Stomach (tissue), 8 donors: ENCODE measurements at regions not wholly inside any gene's neighbourhood (a gene's known extent, or its start where the extent isn't known, plus 50 kb on each side); places are given as distances from the start of the nearest gene placed in this dataset.

Source experiments
- DNase-seq, 2 donors: peaks; one replicate each; pipeline versions ENCODE4 v3.0.0 to v3.0.0-alpha.2; 2013 to 2019
- H3K27ac ChIP-seq, 5 donors: fragments of 200-600 bp in 4 of 5; sonication (generic) in 4 of 5; one replicate each; pipeline ENCODE4 v1.5.1; 2013 to 2019; ENCODE audit warnings: mild to moderate bottlenecking in 1 of 5, moderate library complexity in 1 of 5
- H3K27me3 ChIP-seq, 3 donors: fragments of 200-600 bp; sonication (generic); one replicate each; pipeline ENCODE4 v1.5.1; 2017 to 2019; ENCODE audit warnings: mixed run types in 1 of 3
- H3K36me3 ChIP-seq, 4 donors: fragments of 200-600 bp; sonication (generic); 1 replicate in 3 of 4; 2 replicates in 1 of 4; pipeline ENCODE4 v1.5.1; 2016 to 2019
- H3K4me1 ChIP-seq, 4 donors: fragments of 200-600 bp; sonication (generic); one replicate each; pipeline ENCODE4 v1.5.1; 2016 to 2019
- H3K4me3 ChIP-seq, 4 donors: fragments of 200-600 bp; sonication (generic) in 3 of 4; one replicate each; pipeline ENCODE4 v1.5.1; 2016 to 2019; ENCODE audit warnings: mild to moderate bottlenecking in 1 of 4
- H3K9me3 ChIP-seq, 4 donors: fragments of 200-600 bp; sonication (generic); one replicate each; pipeline ENCODE4 v1.5.1; 2016 to 2019
- CTCF ChIP-seq, 7 experiments: fragments of 450-650 bp in 4 of 7; fragments of 200-600 bp in 3 of 7; sonication (generic) in 3 of 7; IDR thresholded peaks; one replicate each; pipeline ENCODE4 v1.5.1; 2016 to 2019; ENCODE audit warnings: antibody characterized with exemption in 7 of 7, control low read depth in 2 of 7, mild to moderate bottlenecking in 1 of 7
- EP300 ChIP-seq: sonication (generic); formaldehyde crosslinking; IDR thresholded peaks from one replicate; pipeline ENCODE4 v1.6.1; 2017; ENCODE audit warnings: antibody characterized with exemption
- POLR2A ChIP-seq, 4 donors: fragments of 450-650 bp; IDR thresholded peaks; one replicate each; pipeline ENCODE4 v1.6.1; 2016; ENCODE audit warnings: antibody characterized with exemption in 4 of 4, control low read depth in 2 of 4, mild to moderate bottlenecking in 1 of 4, moderate library complexity in 1 of 4
- POLR2AphosphoS5 ChIP-seq, 3 donors: sonication (generic); formaldehyde crosslinking; IDR thresholded peaks; one replicate each; pipeline ENCODE4 v1.6.1; 2016; ENCODE audit warnings: antibody characterized with exemption in 3 of 3
- WGBS, 5 donors: extraction: QIAGEN DNeasy Blood & Tissue Kit in 3 of 5; methylation state at CpG; one replicate each; pipeline versions ENCODE4 v1.1.5 to v1.1.7; 2013 to 2018; 5-methylcytosine and 5-hydroxymethylcytosine counted together
- intact Hi-C: fragments of 100-400 bp; cut with DNase I; formaldehyde crosslinking; loops from one replicate; pipeline ENCODE4 v1.15.1; 2023; ENCODE audit warnings: low total_unique reads
- donor health status: healthy with polysubstance abuse.
- donor health status: Bipolar disorder and iron deficiency.
- donor health status: healthy.

GRCh38 chr2:56484906-56485305 lies 301.1 kb downstream of the CCDC85A start:
- Histone ChIP-seq H3K9me3 (no peaks in the 10 kb centered on the region), H3K4me1 (no peaks in the 10 kb centered on the region), H3K36me3 (no peaks in the 10 kb centered on the region), H3K27ac (no peak overlapping the region), H3K4me3 (no peak overlapping the region), H3K27me3 (no peaks in the 10 kb centered on the region)
- intact Hi-C loops: no loop called here
- TF ChIP-seq EP300: no peak
- TF ChIP-seq CTCF (IDR thresholded peaks at IDR 0.05): no peak
- no peak for TF ChIP-seq POLR2AphosphoS5 (IDR thresholded peaks at IDR 0.05)
- TF ChIP-seq POLR2A (IDR thresholded peaks at IDR 0.05): no peak
- DNase-seq: no peak

- WGBS, 5 donors: 78 to 95% (median 83%) methylated on average over 1 of the region's 1 CpG
- Histone ChIP-seq H3K27me3 (no peaks in the 10 kb centered on the region), H3K27ac (no peak overlapping the region), H3K36me3 (no peaks in the 10 kb centered on the region), H3K4me1 (no peaks in the 10 kb centered on the region), H3K9me3 (peaks cover 0 to 14% (median 2%) of the 10 kb centered on the region in 4 donors), H3K4me3 (no peak overlapping the region)
- TF ChIP-seq CTCF (IDR thresholded peaks at IDR 0.05) (no peak), POLR2AphosphoS5 (IDR thresholded peaks at IDR 0.05) (no peak)
- DNase-seq: no peak
- intact Hi-C loops: no loop called here
Observed at GRCh38 chr2:56500317-56500716, 316.5 kb downstream of the CCDC85A start.

- DNase-seq: no peak
- Histone ChIP-seq H3K27ac (no peak overlapping the region), H3K4me3 (no peak overlapping the region), H3K4me1 (no peaks in the 10 kb centered on the region), H3K27me3 (no peaks in the 10 kb centered on the region), H3K36me3 (no peaks in the 10 kb centered on the region), H3K9me3 (peaks cover 0 to 6% (median 0%) of the 10 kb centered on the region in 4 donors)
- 95 to 100% (median 96%) methylated on average over 2 of the region's 2 CpGs for WGBS, 5 donors
- TF ChIP-seq EP300: no peak
- no peak for TF ChIP-seq CTCF (IDR thresholded peaks at IDR 0.05)
- no peak for TF ChIP-seq POLR2A (IDR thresholded peaks at IDR 0.05)
- TF ChIP-seq POLR2AphosphoS5 (IDR thresholded peaks at IDR 0.05): no peak
- intact Hi-C loops: no loop called here
Observed at GRCh38 chr2:56502616-56503015, 318.8 kb downstream of the CCDC85A start.

GRCh38 chr2:56505885-56506284 lies 322.1 kb downstream of the CCDC85A start:
- Histone ChIP-seq H3K4me1 (no peaks in the 10 kb centered on the region), H3K4me3 (no peak overlapping the region), H3K36me3 (no peaks in the 10 kb centered on the region), H3K27ac (no peak overlapping the region), H3K9me3 (no peaks in the 10 kb centered on the region), H3K27me3 (no peaks in the 10 kb centered on the region)
- TF ChIP-seq POLR2AphosphoS5 (IDR thresholded peaks at IDR 0.05) (no peak), CTCF (IDR thresholded peaks at IDR 0.05) (no peak), POLR2A (IDR thresholded peaks at IDR 0.05) (no peak), EP300 (no peak)
- DNase-seq: no peak
- 76 to 85% (median 80%) methylated on average over 3 of the region's 3 CpGs for WGBS, 5 donors
- intact Hi-C loops: no loop called here

GRCh38 chr2:56508662-56509061 lies 324.9 kb downstream of the CCDC85A start:
- intact Hi-C loops: no loop called here
- whole genome bisulfite sequencing, 5 donors: 91 to 95% (median 93%) methylated on average over 2 of the region's 2 CpGs

More at GRCh38 chr2:56508662-56509061, 324.9 kb downstream of the CCDC85A start:
- H3K4me3 ChIP-seq: no peak overlapping the region
- H3K4me1 ChIP-seq: no peaks in the 10 kb centered on the region
- no peaks in the 10 kb centered on the region for H3K9me3 ChIP-seq
- no peaks in the 10 kb centered on the region for H3K36me3 ChIP-seq
- H3K27me3 ChIP-seq: no peaks in the 10 kb centered on the region
- TF ChIP-seq CTCF (IDR thresholded peaks at IDR 0.05): no peak
- TF ChIP-seq EP300: no peak
- TF ChIP-seq POLR2AphosphoS5 (IDR thresholded peaks at IDR 0.05): no peak
- no peak for TF ChIP-seq POLR2A (IDR thresholded peaks at IDR 0.05)
- H3K27ac ChIP-seq: no peak overlapping the region
- DNase-seq: no peak
